HEK293T (cell line): ENCODE measurements at regions not wholly inside any gene's neighbourhood (a gene's known extent, or its start where the extent isn't known, plus 50 kb on each side); places are given as distances from the start of the nearest gene placed in this dataset.

Source experiments
- CTCF ChIA-PET: fragments of 350-600 bp; formaldehyde crosslinking; extraction: SDS; loops from one replicate; lab custom pipeline; 2021; ENCODE audit warnings: antibody characterized with exemption, inconsistent platforms; lab: Yijun Ruan, JAX
- POLR2A ChIA-PET: fragments of 350-600 bp; formaldehyde crosslinking; extraction: SDS; loops from one replicate; lab custom pipeline; 2020; ENCODE audit warnings: antibody characterized with exemption, inconsistent platforms; lab: Yijun Ruan, JAX
- DNase-seq: peaks from one replicate; pipeline ENCODE4 v3.0.0; 2012; ENCODE audit warnings: mixed read lengths; ENCODE audit errors: extremely low spot score
- ARNT ChIP-seq: fragments of 450-650 bp; IDR thresholded peaks from 2 replicates; pipeline ENCODE4 v1.6.1; 2017; ENCODE audit warnings: mild to moderate bottlenecking
- BHLHE40 ChIP-seq: fragments of 450-650 bp; IDR thresholded peaks from 2 replicates; pipeline ENCODE4 v1.6.1; 2016; ENCODE audit warnings: mild to moderate bottlenecking, moderate library complexity, borderline replicate concordance
- CTBP1 ChIP-seq: fragments of 450-650 bp; IDR thresholded peaks from 2 replicates; pipeline ENCODE4 v1.6.1; 2016; ENCODE audit warnings: borderline replicate concordance
- ELF4 ChIP-seq: fragments of 450-650 bp; IDR thresholded peaks from 2 replicates; pipeline ENCODE4 v1.6.1; 2017; ENCODE audit warnings: antibody characterized with exemption
- FOXA1 ChIP-seq: fragments of 450-650 bp; IDR thresholded peaks from 2 replicates; pipeline ENCODE4 v1.6.1; 2016; ENCODE audit warnings: mild to moderate bottlenecking
- FOXK2 ChIP-seq: fragments of 450-650 bp; IDR thresholded peaks from 2 replicates; pipeline ENCODE4 v1.6.1; 2016; ENCODE audit warnings: mild to moderate bottlenecking
- FOXM1 ChIP-seq: fragments of 450-650 bp; IDR thresholded peaks from 2 replicates; pipeline ENCODE4 v1.6.1; 2017; ENCODE audit warnings: mild to moderate bottlenecking, borderline replicate concordance
- HDGF ChIP-seq: fragments of 450-650 bp; IDR thresholded peaks from 2 replicates; pipeline ENCODE4 v1.6.1; 2017; ENCODE audit warnings: antibody characterized with exemption, borderline replicate concordance
- L3MBTL2 ChIP-seq: fragments of 450-650 bp; conservative IDR thresholded peaks from 2 replicates; pipeline ENCODE4 v1.6.1; 2016; ENCODE audit warnings: mild to moderate bottlenecking
- LEF1 ChIP-seq: fragments of 450-650 bp; IDR thresholded peaks from 2 replicates; pipeline ENCODE4 v1.6.1; 2017; ENCODE audit warnings: mild to moderate bottlenecking, borderline replicate concordance
- NFRKB ChIP-seq: fragments of 450-650 bp; IDR thresholded peaks from 2 replicates; pipeline ENCODE4 v1.6.1; 2016; ENCODE audit warnings: mild to moderate bottlenecking, moderate library complexity
- SP1 ChIP-seq: fragments of 450-650 bp; IDR thresholded peaks from 2 replicates; pipeline ENCODE4 v1.6.1; 2017
- SUZ12 ChIP-seq: fragments of 450-650 bp; IDR thresholded peaks from 2 replicates; pipeline ENCODE4 v1.6.1; 2016; ENCODE audit warnings: mild to moderate bottlenecking
- TARDBP ChIP-seq: fragments of 450-650 bp; IDR thresholded peaks from 2 replicates; pipeline ENCODE4 v1.6.1; 2016
- ZNF384 ChIP-seq: fragments of 450-650 bp; IDR thresholded peaks from 2 replicates; pipeline ENCODE4 v1.6.1; 2016
- TF ChIP-seq, protein P1 (sequence below): fragments of 450-650 bp; IDR thresholded peaks from 2 replicates; pipeline ENCODE4 v1.6.1; 2016

DNA sequence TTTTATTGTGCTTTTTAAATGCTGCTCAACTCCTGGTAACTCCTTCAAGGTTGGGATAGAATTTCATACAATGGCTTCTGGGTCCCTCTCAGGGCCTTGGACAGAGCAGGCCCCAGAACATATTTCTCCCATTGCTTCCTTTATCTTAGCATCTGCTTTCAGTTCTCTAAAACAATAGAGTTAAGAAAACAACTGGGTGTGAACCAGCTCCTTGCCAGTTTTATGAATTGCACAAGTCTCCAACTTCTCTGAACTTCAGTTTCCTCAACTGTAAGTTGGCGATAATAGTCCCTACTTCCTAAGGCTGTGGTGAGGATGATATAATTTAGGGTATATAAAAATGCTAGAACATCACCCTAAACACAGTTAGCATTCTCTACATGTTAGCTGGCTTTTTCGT, 77.0 kb upstream of the INHBA start:
- DNase-seq, result no peak
- TF ChIP-seq, protein P1, sequence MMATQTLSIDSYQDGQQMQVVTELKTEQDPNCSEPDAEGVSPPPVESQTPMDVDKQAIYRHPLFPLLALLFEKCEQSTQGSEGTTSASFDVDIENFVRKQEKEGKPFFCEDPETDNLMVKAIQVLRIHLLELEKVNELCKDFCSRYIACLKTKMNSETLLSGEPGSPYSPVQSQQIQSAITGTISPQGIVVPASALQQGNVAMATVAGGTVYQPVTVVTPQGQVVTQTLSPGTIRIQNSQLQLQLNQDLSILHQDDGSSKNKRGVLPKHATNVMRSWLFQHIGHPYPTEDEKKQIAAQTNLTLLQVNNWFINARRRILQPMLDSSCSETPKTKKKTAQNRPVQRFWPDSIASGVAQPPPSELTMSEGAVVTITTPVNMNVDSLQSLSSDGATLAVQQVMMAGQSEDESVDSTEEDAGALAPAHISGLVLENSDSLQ, result no peak
- TF ChIP-seq ARNT (no peak), SP1 (no peak), NFRKB (no peak), ZNF384 (no peak), ELF4 (no peak), FOXK2 (no peak), CTBP1 (no peak), FOXM1 (no peak), HDGF (no peak), SUZ12 (no peak), FOXA1 (no peak), TARDBP (no peak), L3MBTL2 (no peak), BHLHE40 (no peak), LEF1 (no peak)
- CTCF ChIA-PET, result no interaction called here
- POLR2A ChIA-PET, result no interaction called here

DNA sequence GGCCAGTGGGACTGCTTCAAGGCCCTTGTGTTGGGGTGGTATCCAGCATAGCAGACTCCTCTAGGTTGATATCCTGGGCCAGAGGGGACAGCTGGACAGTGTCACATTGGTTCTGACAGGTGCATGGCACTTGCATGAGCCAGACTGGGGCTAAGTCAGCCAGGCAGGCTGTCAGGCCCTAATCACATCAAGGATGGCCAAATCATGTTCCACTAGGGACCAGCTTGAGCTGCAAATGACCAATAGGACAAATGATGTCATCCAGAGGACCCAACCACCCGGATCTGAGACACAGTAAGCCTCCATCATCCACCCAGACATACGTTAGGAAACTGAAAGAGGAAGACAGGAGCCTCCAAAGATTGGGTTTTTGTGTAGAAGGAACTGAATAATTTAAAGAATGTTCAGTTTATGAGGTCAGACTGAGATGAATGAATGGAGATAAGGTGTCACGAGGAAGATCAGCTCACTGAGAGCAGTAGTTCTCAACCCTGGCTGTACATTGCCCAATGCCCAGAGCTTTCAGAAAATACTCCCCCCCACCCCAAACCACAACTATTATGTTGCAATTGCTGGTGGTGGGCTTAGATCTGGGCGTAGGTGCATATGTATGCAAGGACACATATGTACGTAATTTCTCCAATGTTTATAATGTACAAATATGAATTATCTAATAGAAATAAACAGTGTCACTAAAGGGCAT, 75.2 kb upstream of the INHBA start:
- CTCF ChIA-PET, result no interaction called here
- DNase-seq, result no peak
- TF ChIP-seq FOXK2, result no peak
- no peak for TF ChIP-seq BHLHE40
- TF ChIP-seq FOXA1, result no peak
- TF ChIP-seq, protein P1, result no peak
- TF ChIP-seq NFRKB, result no peak
- no peak for TF ChIP-seq HDGF
- no peak for TF ChIP-seq TARDBP
- no peak for TF ChIP-seq LEF1
- no peak for TF ChIP-seq SP1
- no peak for TF ChIP-seq SUZ12
- POLR2A ChIA-PET, result no interaction called here

DNA sequence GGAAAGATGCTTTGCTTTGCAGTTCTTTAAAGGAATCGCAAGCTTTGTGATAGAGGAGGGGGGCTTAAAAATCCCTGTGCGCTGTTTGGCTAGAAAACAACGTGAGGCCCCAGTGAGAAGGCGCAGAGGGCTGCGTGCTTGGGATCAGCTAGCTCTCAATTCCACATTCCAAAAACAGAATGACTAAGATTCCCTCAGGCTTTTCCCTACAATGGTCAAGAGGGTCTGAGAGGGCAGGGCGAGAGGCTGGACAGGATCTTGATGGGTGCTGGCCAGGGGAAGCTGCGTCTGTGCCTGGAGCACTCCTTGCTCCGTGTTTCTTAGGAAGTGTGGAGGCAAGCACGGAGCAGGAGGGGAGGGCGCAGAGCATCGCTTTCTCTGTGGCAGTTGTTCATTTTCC, 72.1 kb upstream of the INHBA start:
- ChIA-PET POLR2A (no interaction called here), CTCF (no interaction called here)
- DNase-seq, result no peak
- TF ChIP-seq LEF1, result no peak
- TF ChIP-seq, protein P1, result no peak
- TF ChIP-seq SUZ12, result no peak
- TF ChIP-seq HDGF, result no peak
- TF ChIP-seq NFRKB, result no peak
- TF ChIP-seq ZNF384, result no peak
- no peak for TF ChIP-seq L3MBTL2
- TF ChIP-seq TARDBP, result no peak
- TF ChIP-seq ARNT, result no peak
- TF ChIP-seq FOXA1, result no peak
- TF ChIP-seq BHLHE40, result no peak
- no peak for TF ChIP-seq ELF4
- TF ChIP-seq FOXK2, result no peak
- TF ChIP-seq SP1, result no peak
- TF ChIP-seq FOXM1, result no peak
- TF ChIP-seq CTBP1, result no peak

DNA sequence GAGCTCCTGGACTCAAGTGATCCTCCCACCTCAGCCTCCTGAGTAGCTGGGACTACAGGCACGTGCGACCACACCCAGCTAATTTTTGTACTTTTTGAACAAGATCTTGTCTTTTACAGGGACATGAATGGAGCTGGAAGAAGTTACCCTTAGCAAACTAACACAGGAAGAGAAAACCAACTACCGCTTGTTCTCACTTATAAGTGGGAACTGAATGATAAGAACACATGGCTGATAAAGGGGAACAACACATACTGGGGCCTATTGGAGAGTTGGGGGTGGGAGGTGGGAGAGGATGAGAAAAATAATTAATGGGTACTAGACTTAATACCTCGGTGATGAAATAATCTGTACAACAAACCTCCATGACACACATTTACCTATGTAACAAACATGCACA, 70.9 kb upstream of the INHBA start:
- ChIA-PET CTCF (no interaction called here), POLR2A (no interaction called here)
- DNase-seq, result no peak
- TF ChIP-seq HDGF, result no peak
- no peak for TF ChIP-seq CTBP1
- no peak for TF ChIP-seq LEF1
- TF ChIP-seq TARDBP, result no peak
- no peak for TF ChIP-seq NFRKB
- TF ChIP-seq, protein P1, result no peak
- no peak for TF ChIP-seq L3MBTL2
- no peak for TF ChIP-seq ELF4
- TF ChIP-seq ZNF384, result no peak
- no peak for TF ChIP-seq FOXA1
- TF ChIP-seq BHLHE40, result no peak
- no peak for TF ChIP-seq SUZ12
- no peak for TF ChIP-seq FOXM1
- no peak for TF ChIP-seq SP1
- TF ChIP-seq ARNT, result no peak
- no peak for TF ChIP-seq FOXK2

DNA sequence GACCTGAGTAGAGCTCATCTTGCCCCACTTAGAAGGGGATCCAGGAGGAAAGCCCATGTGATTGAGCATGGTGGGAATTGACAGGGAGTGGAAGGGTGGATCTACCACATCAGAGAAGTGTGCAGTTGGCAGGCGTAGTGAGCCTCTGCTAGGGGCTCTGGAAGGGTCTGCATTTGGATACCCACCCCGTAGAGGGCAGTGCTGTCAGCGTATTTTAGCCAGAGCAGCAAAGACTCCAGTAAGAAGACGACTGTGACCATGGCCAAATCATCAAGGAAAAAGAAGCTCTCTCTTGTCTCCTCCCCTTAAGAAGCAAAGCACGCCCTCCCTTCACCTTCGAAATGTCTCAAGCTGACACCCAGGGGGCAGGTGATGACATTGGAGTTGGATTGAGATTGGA, 68.8 kb upstream of the INHBA start:
- ChIA-PET CTCF (no interaction called here), POLR2A (no interaction called here)
- TF ChIP-seq FOXA1 (no peak), ARNT (no peak), CTBP1 (no peak), SP1 (no peak), ELF4 (no peak), LEF1 (no peak), L3MBTL2 (no peak), FOXK2 (no peak), NFRKB (no peak), FOXM1 (no peak), BHLHE40 (no peak), TARDBP (no peak), HDGF (no peak), SUZ12 (no peak), ZNF384 (no peak)
- TF ChIP-seq, protein P1, result no peak
- DNase-seq, result no peak
